Neural progenitor cell (in vitro differentiated cells): ENCODE measurements at regions not wholly inside any gene's neighbourhood (a gene's known extent, or its start where the extent isn't known, plus 50 kb on each side); places are given as distances from the start of the nearest gene placed in this dataset.

ENCODE experiments used
- CTCF ChIP-seq: fragments of 200-600 bp; sonication (generic); IDR thresholded peaks from 2 replicates; pipeline ENCODE4 v1.5.1; 2017; ENCODE audit warnings: antibody characterized with exemption, mild to moderate bottlenecking
- EZH2 ChIP-seq: fragments of 200-600 bp; sonication (generic); IDR thresholded peaks from 2 replicates; pipeline ENCODE4 v1.6.1; 2017; ENCODE audit warnings: antibody characterized with exemption, mild to moderate bottlenecking, moderate library complexity

GRCh38 chr13:76630629-76631230 lies 255.5 kb downstream of the KCTD12 start:
- TF ChIP-seq CTCF: no peak
- no peak for TF ChIP-seq EZH2
